ENCODE measurements at regions not wholly inside any gene's neighbourhood (a gene's known extent, or its start where the extent isn't known, plus 50 kb on each side); places are given as distances from the start of the nearest gene placed in this dataset.

DNA sequence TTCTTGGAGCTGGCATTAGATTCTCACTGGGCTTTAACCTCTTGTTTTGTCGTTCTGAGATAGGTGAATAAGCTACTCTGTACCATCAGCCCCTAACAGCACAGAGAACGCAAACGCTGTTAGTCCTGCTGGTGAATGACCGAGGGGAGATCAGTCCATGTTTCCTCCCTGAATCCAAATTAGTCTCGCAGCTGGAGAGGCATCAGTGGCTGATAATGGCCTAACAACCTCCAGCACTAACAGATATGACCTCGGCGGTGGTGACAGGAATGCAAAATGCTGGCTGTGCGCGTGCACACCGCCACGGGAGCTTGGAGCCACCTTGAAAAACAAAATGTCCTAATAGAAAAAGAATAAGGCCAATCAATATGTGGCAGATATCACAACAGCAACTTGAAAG, 77.6 kb upstream of the IRX1 start:
- Histone ChIP-seq H3K4me1 (replicated peaks in 1 of 4; ENCODE audit: control insufficient read depth in 3 of 4, insufficient read depth in 4 of 4, low read length in 3 of 4) (peaks cover 0 to 4% (median 1%) of the 10 kb centered on the region in 4 experiments; a peak in 3 of 7 replicates), H3K9ac (replicated peaks in 1 of 4; ENCODE audit: extremely low read depth in 1 of 4, low read depth in 3 of 4, low read length in 3 of 4) (no peak overlapping the region), H3K4me3 (ENCODE audit: extremely low read depth in 1 of 4, insufficient read depth in 2 of 4, low read depth in 3 of 4, low read length in 4 of 4) (no peak overlapping the region), H3K27me3 (replicated peaks in 1 of 4; ENCODE audit: control insufficient read depth in 3 of 4, extremely low read depth in 1 of 4, insufficient read depth in 3 of 4, low read length in 3 of 4) (no peaks in the 10 kb centered on the region), H2BK5ac (ENCODE audit: low read depth, low read length) (no peak overlapping the region), H4K20me1 (replicated peaks in 1 of 2; ENCODE audit: control insufficient read depth in 1 of 2, insufficient read depth in 2 of 2, low read length in 2 of 2) (no peaks in the 10 kb centered on the region), H3K56ac (replicated peaks; ENCODE audit: insufficient read length, low read depth, low read length) (no peak overlapping the region), H3K79me1 (ENCODE audit: low read depth, low read length) (no peaks in the 10 kb centered on the region), H2BK120ac (replicated peaks; ENCODE audit: low read depth, low read length) (no peak overlapping the region), H3K4ac (replicated peaks; ENCODE audit: insufficient read length, low read depth, low read length) (no peak overlapping the region), H3K18ac (ENCODE audit: extremely low read depth, low read length) (no peak overlapping the region), H4K8ac (ENCODE audit: extremely low read depth, insufficient read depth, low read length) (no peak overlapping the region), H2AK5ac (ENCODE audit: low read depth, low read length) (no peak overlapping the region), H2AFZ (ENCODE audit: low read length) (no peak overlapping the region), H3K14ac (ENCODE audit: insufficient read length) (no peak overlapping the region), H2BK12ac (ENCODE audit: low read depth, low read length) (no peak overlapping the region), H3K27ac (ENCODE audit: low read depth, low read length) (no peak overlapping the region), H4K91ac (replicated peaks; ENCODE audit: insufficient read length, low read length) (no peak overlapping the region), H3K36me3 (ENCODE audit: control insufficient read depth in 2 of 4, insufficient read depth in 4 of 4, low read length in 3 of 4) (no peaks in the 10 kb centered on the region), H3K79me2 (ENCODE audit: control insufficient read depth in 1 of 2, insufficient read depth in 2 of 2, low read length in 2 of 2) (no peaks in the 10 kb centered on the region), H2BK15ac (ENCODE audit: low read length) (no peak overlapping the region), H3K23ac (ENCODE audit: insufficient read length) (no peak overlapping the region), H3K4me2 (ENCODE audit: insufficient read depth in 1 of 2, low read depth in 2 of 2, low read length in 2 of 2) (no peak overlapping the region), H4K5ac (ENCODE audit: insufficient read length, low read depth, low read length) (no peak overlapping the region), H3K23me2 (ENCODE audit: low read depth, low read length) (no peaks in the 10 kb centered on the region), H2BK20ac (ENCODE audit: low read length) (no peak overlapping the region), H3K9me3 (ENCODE audit: insufficient read depth in 2 of 2, low read depth in 1 of 2, low read length in 1 of 2) (no peaks in the 10 kb centered on the region)
- POLR2A ChIA-PET (ENCODE audit: partially characterized antibody): no interaction called here
- no peak for DNase-seq (ENCODE audit: low read depth in 1 of 2, low spot score in 2 of 2)
- 96% methylated on average over 11 of the region's 11 CpGs; no CpG with 5 or more reads in 1 of the 2 experiments for WGBS, 2 experiments (ENCODE audit: extremely low coverage in 1 of 2, insufficient coverage in 1 of 2, insufficient read length in 1 of 2, insufficient replicate concordance in 2 of 2, low coverage in 1 of 2, low lambda C conversion rate in 2 of 2, missing lambda C conversion rate in 1 of 2)
- CTCF ChIA-PET (ENCODE audit: partially characterized antibody): interaction anchor here (1.0 kb wide), 1 partner anchor 8 kb away, joined by 3 read pairs; no protein-coding TSS in a partner anchor
- no peak for FAIRE-seq
- TF ChIP-seq USF2 (IDR thresholded peaks at IDR 0.05; ENCODE audit: low read length) (no peak), NANOG (IDR thresholded peaks at IDR 0.05; ENCODE audit: insufficient read depth, low read depth, low read length, poor library complexity, severe bottlenecking) (no peak), EP300 (IDR thresholded peaks at IDR 0.05; ENCODE audit: borderline replicate concordance in 1 of 2, low read depth in 2 of 2, low read length in 2 of 2) (no peak), CTCF (IDR thresholded peaks at IDR 0.05; ENCODE audit: control extremely low read depth in 1 of 3, insufficient read depth in 1 of 3, low read depth in 1 of 3, low read length in 3 of 3) (no peak), SIX5 (IDR thresholded peaks at IDR 0.05; ENCODE audit: low read depth, low read length) (no peak), JUN (IDR thresholded peaks at IDR 0.05; ENCODE audit: low read depth, low read length) (no peak), RFX5 (IDR thresholded peaks at IDR 0.05; ENCODE audit: borderline replicate concordance, low read depth, low read length) (no peak), SP2 (IDR thresholded peaks at IDR 0.05; ENCODE audit: low read length) (no peak), HDAC6 (IDR thresholded peaks at IDR 0.05; ENCODE audit: low read depth, low read length) (no peak)
- TF ChIP-seq, protein P1, sequence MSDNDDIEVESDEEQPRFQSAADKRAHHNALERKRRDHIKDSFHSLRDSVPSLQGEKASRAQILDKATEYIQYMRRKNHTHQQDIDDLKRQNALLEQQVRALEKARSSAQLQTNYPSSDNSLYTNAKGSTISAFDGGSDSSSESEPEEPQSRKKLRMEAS (IDR thresholded peaks at IDR 0.05): no peak
